Vagina (tissue), 2 donors: ENCODE measurements at regions not wholly inside any gene's neighbourhood (a gene's known extent, or its start where the extent isn't known, plus 50 kb on each side); places are given as distances from the start of the nearest gene placed in this dataset.

Experiments used
- DNase-seq, 2 donors: peaks; one replicate each; pipeline ENCODE4 v3.0.0-alpha.2; 2017; ENCODE audit errors: extremely low spot score in 2 of 2
- H3K27ac ChIP-seq: fragments of 200-600 bp; sonication (generic); one replicate; pipeline ENCODE4 v1.5.1; 2019
- H3K27me3 ChIP-seq: fragments of 200-600 bp; sonication (generic); one replicate; pipeline ENCODE4 v1.5.1; 2019
- H3K36me3 ChIP-seq, 2 donors: fragments of 200-600 bp; sonication (generic); one replicate each; pipeline ENCODE4 v1.5.1; 2017 to 2019
- H3K4me1 ChIP-seq: fragments of 200-600 bp; sonication (generic); one replicate; pipeline ENCODE4 v1.5.1; 2019
- H3K4me3 ChIP-seq, 2 donors: fragments of 200-600 bp; sonication (generic); 1 replicate in 1 of 2; 2 replicates in 1 of 2; pipeline ENCODE4 v1.5.1; 2016 to 2019
- H3K9me3 ChIP-seq: fragments of 200-600 bp; sonication (generic); one replicate; pipeline ENCODE4 v1.5.1; 2019
- CTCF ChIP-seq, 3 experiments: fragments of 450-650 bp in 2 of 3; fragments of 200-600 bp in 1 of 3; sonication (generic) in 1 of 3; IDR thresholded peaks; one replicate each; pipeline ENCODE4 v1.5.1; 2017 to 2019; ENCODE audit warnings: antibody characterized with exemption in 3 of 3, mild to moderate bottlenecking in 2 of 3, moderate library complexity in 2 of 3
- POLR2A ChIP-seq, 2 donors: fragments of 450-650 bp; IDR thresholded peaks; one replicate each; pipeline ENCODE4 v1.6.1; 2017; ENCODE audit warnings: antibody characterized with exemption in 2 of 2, mild to moderate bottlenecking in 2 of 2, moderate library complexity in 2 of 2
- POLR2AphosphoS5 ChIP-seq, 2 donors: sonication (generic); formaldehyde crosslinking; IDR thresholded peaks; one replicate each; pipeline ENCODE4 v1.9.0; 2017; ENCODE audit warnings: antibody characterized with exemption in 2 of 2, mild to moderate bottlenecking in 2 of 2, low read depth in 1 of 2; ENCODE audit not compliant: insufficient read depth in 1 of 2
- intact Hi-C: fragments of 100-400 bp; cut with DNase I; formaldehyde crosslinking; loops from one replicate; pipeline ENCODE4 v1.15.1; 2023

GRCh38 chr1:229953736-229954326 lies 113.2 kb upstream of the GALNT2 start:
- H3K27me3 ChIP-seq = no peaks in the 10 kb centered on the region
- H3K9me3 ChIP-seq = no peaks in the 10 kb centered on the region
- H3K4me1 ChIP-seq = peaks cover 6% of the 10 kb centered on the region
- TF ChIP-seq POLR2AphosphoS5 (IDR thresholded peaks at IDR 0.05; ENCODE audit: insufficient read depth in 1 of 2, low read depth in 1 of 2) = no peak
- TF ChIP-seq CTCF (IDR thresholded peaks at IDR 0.05) = no peak
- TF ChIP-seq POLR2A (IDR thresholded peaks at IDR 0.05) = no peak
- H3K4me3 ChIP-seq = no peak overlapping the region
- H3K36me3 ChIP-seq = no peaks in the 10 kb centered on the region
- H3K27ac ChIP-seq = no peak overlapping the region
- intact Hi-C loops = no loop called here
- no peak for DNase-seq

- H3K4me3 ChIP-seq = no peak overlapping the region
- no peaks in the 10 kb centered on the region for H3K9me3 ChIP-seq
- no peak for TF ChIP-seq POLR2A (IDR thresholded peaks at IDR 0.05)
- no peak overlapping the region for H3K27ac ChIP-seq
- DNase-seq = no peak
- H3K4me1 ChIP-seq = no peaks in the 10 kb centered on the region
- H3K36me3 ChIP-seq = no peaks in the 10 kb centered on the region
- intact Hi-C loops = loop anchor here (5.0 kb wide), 1 partner anchor 668 kb away; no protein-coding TSS in a partner anchor
- no peaks in the 10 kb centered on the region for H3K27me3 ChIP-seq
Observed at GRCh38 chr1:229964281-229964680, 102.8 kb upstream of the GALNT2 start.

- no peaks in the 10 kb centered on the region for H3K9me3 ChIP-seq
- no peaks in the 10 kb centered on the region for H3K4me1 ChIP-seq
- H3K27ac ChIP-seq = no peak overlapping the region
- H3K27me3 ChIP-seq = no peaks in the 10 kb centered on the region
- no peak for TF ChIP-seq POLR2AphosphoS5 (IDR thresholded peaks at IDR 0.05; ENCODE audit: insufficient read depth in 1 of 2, low read depth in 1 of 2)
- TF ChIP-seq POLR2A (IDR thresholded peaks at IDR 0.05) = no peak
- no peak for TF ChIP-seq CTCF (IDR thresholded peaks at IDR 0.05)
- intact Hi-C loops = no loop called here
- no peak for DNase-seq
- no peaks in the 10 kb centered on the region for H3K36me3 ChIP-seq
- no peak overlapping the region for H3K4me3 ChIP-seq
Observed at GRCh38 chr1:229970714-229971113, 96.3 kb upstream of the GALNT2 start.

- Histone ChIP-seq H3K4me1 (no peaks in the 10 kb centered on the region), H3K27me3 (no peaks in the 10 kb centered on the region), H3K9me3 (no peaks in the 10 kb centered on the region), H3K27ac (no peak overlapping the region), H3K4me3 (no peak overlapping the region), H3K36me3 (no peaks in the 10 kb centered on the region)
- TF ChIP-seq POLR2A (IDR thresholded peaks at IDR 0.05) = no peak
- TF ChIP-seq CTCF (IDR thresholded peaks at IDR 0.05) = no peak
- TF ChIP-seq POLR2AphosphoS5 (IDR thresholded peaks at IDR 0.05; ENCODE audit: insufficient read depth in 1 of 2, low read depth in 1 of 2) = no peak
- intact Hi-C loops = no loop called here
- DNase-seq = no peak
Observed at GRCh38 chr1:229971141-229971540, 95.9 kb upstream of the GALNT2 start.

GRCh38 chr1:229972600-229973296 lies 94.3 kb upstream of the GALNT2 start:
- H3K27ac ChIP-seq = no peak overlapping the region
- H3K4me3 ChIP-seq = no peak overlapping the region
- H3K27me3 ChIP-seq = no peaks in the 10 kb centered on the region
- intact Hi-C loops = no loop called here
- no peaks in the 10 kb centered on the region for H3K9me3 ChIP-seq
- no peak for DNase-seq
- no peaks in the 10 kb centered on the region for H3K4me1 ChIP-seq
- no peaks in the 10 kb centered on the region for H3K36me3 ChIP-seq
- TF ChIP-seq POLR2A (IDR thresholded peaks at IDR 0.05) (no peak), POLR2AphosphoS5 (IDR thresholded peaks at IDR 0.05; ENCODE audit: insufficient read depth in 1 of 2, low read depth in 1 of 2) (no peak), CTCF (IDR thresholded peaks at IDR 0.05) (no peak)
